22Rv1 (cell line): ENCODE measurements at regions not wholly inside any gene's neighbourhood (a gene's known extent, or its start where the extent isn't known, plus 50 kb on each side); places are given as distances from the start of the nearest gene placed in this dataset.

ENCODE experiments used
- ZFX ChIP-seq: fragments of 450-650 bp; IDR thresholded peaks from 2 replicates; pipeline ENCODE4 v1.6.1; 2017; ENCODE audit warnings: antibody characterized with exemption, borderline replicate concordance
- TF ChIP-seq, protein P1 (sequence below): fragments of 450-650 bp; IDR thresholded peaks from 2 replicates; pipeline ENCODE4 v1.5.1; 2017; ENCODE audit warnings: mild to moderate bottlenecking

DNA sequence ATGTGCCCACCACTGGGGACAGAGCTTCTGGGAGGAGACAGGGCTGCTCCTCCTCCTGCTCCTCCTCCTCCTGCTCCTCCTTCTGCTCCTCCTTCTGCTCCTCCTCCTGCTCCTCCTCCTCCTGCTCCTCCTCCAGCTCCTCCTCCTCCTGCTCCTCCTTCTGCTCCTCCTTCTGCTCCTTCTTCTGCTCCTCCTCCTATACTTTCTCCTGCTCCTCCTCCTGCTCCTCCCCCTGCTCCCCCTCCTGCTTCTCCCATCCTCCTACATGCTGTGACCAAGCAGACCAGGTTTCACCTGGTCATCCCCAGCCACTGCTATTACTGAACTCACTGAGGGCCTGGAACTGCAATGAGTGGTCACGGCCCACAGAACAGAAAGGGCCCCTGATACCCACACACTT is 154.0 kb upstream of the PPP2R2D start:
- TF ChIP-seq, protein P1, sequence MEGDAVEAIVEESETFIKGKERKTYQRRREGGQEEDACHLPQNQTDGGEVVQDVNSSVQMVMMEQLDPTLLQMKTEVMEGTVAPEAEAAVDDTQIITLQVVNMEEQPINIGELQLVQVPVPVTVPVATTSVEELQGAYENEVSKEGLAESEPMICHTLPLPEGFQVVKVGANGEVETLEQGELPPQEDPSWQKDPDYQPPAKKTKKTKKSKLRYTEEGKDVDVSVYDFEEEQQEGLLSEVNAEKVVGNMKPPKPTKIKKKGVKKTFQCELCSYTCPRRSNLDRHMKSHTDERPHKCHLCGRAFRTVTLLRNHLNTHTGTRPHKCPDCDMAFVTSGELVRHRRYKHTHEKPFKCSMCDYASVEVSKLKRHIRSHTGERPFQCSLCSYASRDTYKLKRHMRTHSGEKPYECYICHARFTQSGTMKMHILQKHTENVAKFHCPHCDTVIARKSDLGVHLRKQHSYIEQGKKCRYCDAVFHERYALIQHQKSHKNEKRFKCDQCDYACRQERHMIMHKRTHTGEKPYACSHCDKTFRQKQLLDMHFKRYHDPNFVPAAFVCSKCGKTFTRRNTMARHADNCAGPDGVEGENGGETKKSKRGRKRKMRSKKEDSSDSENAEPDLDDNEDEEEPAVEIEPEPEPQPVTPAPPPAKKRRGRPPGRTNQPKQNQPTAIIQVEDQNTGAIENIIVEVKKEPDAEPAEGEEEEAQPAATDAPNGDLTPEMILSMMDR = no peak
- TF ChIP-seq ZFX = no peak
